Ovary (tissue), 7 donors: ENCODE measurements at regions not wholly inside any gene's neighbourhood (a gene's known extent, or its start where the extent isn't known, plus 50 kb on each side); places are given as distances from the start of the nearest gene placed in this dataset.

Experiments
- DNase-seq, 5 donors: peaks; one replicate each; pipeline ENCODE4 v3.0.0-alpha.2; 2019 to 2020
- H3K27ac ChIP-seq, 2 donors: fragments of 200-600 bp; one replicate each; pipeline versions ENCODE4 v1.5.1 to v1.8.0; 2019 to 2022
- H3K27me3 ChIP-seq: fragments of 200-600 bp; one replicate; pipeline ENCODE4 v1.8.0; 2022
- H3K36me3 ChIP-seq: fragments of 200-600 bp; sonication (generic); one replicate; pipeline ENCODE4 v1.5.1; 2019
- H3K4me1 ChIP-seq: one replicate; pipeline ENCODE4 v1.8.1; 2013; ENCODE audit warnings: mild to moderate bottlenecking, moderate library complexity; ENCODE audit not compliant: insufficient read depth
- H3K4me3 ChIP-seq: fragments of 200-600 bp; sonication (generic); one replicate; pipeline ENCODE4 v1.5.1; 2017
- H3K9me3 ChIP-seq, 2 donors: fragments of 200-600 bp in 1 of 2; sonication (generic) in 1 of 2; one replicate each; pipeline versions ENCODE4 v1.5.1 to v1.8.1; 2013 to 2019; ENCODE audit warnings: mild to moderate bottlenecking in 1 of 2, moderate library complexity in 1 of 2
- CTCF ChIP-seq, 3 donors: fragments of 450-650 bp in 2 of 3; fragments of 200-600 bp in 1 of 3; IDR thresholded peaks; one replicate each; pipeline versions ENCODE4 v1.5.1 to v1.8.0; 2016 to 2022; ENCODE audit warnings: antibody characterized with exemption in 3 of 3, mild to moderate bottlenecking in 1 of 3
- EP300 ChIP-seq: sonication (generic); formaldehyde crosslinking; IDR thresholded peaks from one replicate; pipeline ENCODE4 v1.6.1; 2017; ENCODE audit warnings: antibody characterized with exemption
- POLR2A ChIP-seq: fragments of 450-650 bp; IDR thresholded peaks from one replicate; pipeline ENCODE4 v1.6.1; 2017; ENCODE audit warnings: antibody characterized with exemption, mild to moderate bottlenecking, moderate library complexity
- WGBS, 3 donors: extraction: QIAGEN DNeasy Blood & Tissue Kit in 1 of 3; methylation state at CpG; one replicate each; pipeline versions ENCODE4 v1.1.5 to v1.1.7; 2013 to 2017; 5-methylcytosine and 5-hydroxymethylcytosine counted together
- intact Hi-C, 4 donors: fragments of 100-400 bp; cut with DNase I; formaldehyde crosslinking; loops; one replicate each; pipeline versions ENCODE4 v1.11.0 to v1.15.1; 2022 to 2023
- donor health status: DM: no; HTN: no; CAD: no; lungs with moderate emphysema.
- donor health status: DM: no; HTN: no; CAD: no.
- donor health status: Bipolar disorder and iron deficiency.
- donor health status: DM: no; HTN: no; CAD: no.
- donor health status: DM: yes; HTN: yes; CAD: no.

GRCh38 chr2:209146682-209147320 is 277.0 kb upstream of the MAP2 start:
- TF ChIP-seq EP300 (no peak), POLR2A (no peak), CTCF (IDR thresholded peaks at IDR 0.05) (no peak)
- Histone ChIP-seq H3K27me3 (no peaks in the 10 kb centered on the region), H3K9me3 (no peaks in the 10 kb centered on the region), H3K36me3 (no peaks in the 10 kb centered on the region), H3K4me3 (no peak overlapping the region), H3K27ac (no peak overlapping the region), H3K4me1 (no peaks in the 10 kb centered on the region)
- 84 to 88% (median 86%) methylated on average over 3 of the region's 3 CpGs for WGBS, 3 donors
- DNase-seq: no peak
- intact Hi-C loops: no loop called here

GRCh38 chr2:209147981-209148380 is 275.9 kb upstream of the MAP2 start:
- no peak overlapping the region for H3K27ac ChIP-seq
- no peaks in the 10 kb centered on the region for H3K27me3 ChIP-seq
- no peak overlapping the region for H3K4me3 ChIP-seq
- H3K4me1 ChIP-seq: no peaks in the 10 kb centered on the region
- intact Hi-C loops: no loop called here
- no peaks in the 10 kb centered on the region for H3K9me3 ChIP-seq
- no peak for TF ChIP-seq EP300
- no peak for TF ChIP-seq CTCF (IDR thresholded peaks at IDR 0.05)
- TF ChIP-seq POLR2A: no peak
- DNase-seq: no peak
- no peaks in the 10 kb centered on the region for H3K36me3 ChIP-seq

GRCh38 chr2:209160800-209161588 is 262.9 kb upstream of the MAP2 start:
- no peak for DNase-seq
- Histone ChIP-seq H3K27me3 (no peaks in the 10 kb centered on the region), H3K9me3 (no peaks in the 10 kb centered on the region), H3K36me3 (no peaks in the 10 kb centered on the region), H3K4me1 (no peaks in the 10 kb centered on the region), H3K27ac (no peak overlapping the region), H3K4me3 (no peak overlapping the region)
- intact Hi-C loops: no loop called here
- TF ChIP-seq POLR2A (no peak), EP300 (no peak), CTCF (IDR thresholded peaks at IDR 0.05) (no peak)
- 76 to 87% (median 83%) methylated on average over 7 of the region's 7 CpGs for WGBS, 3 donors

GRCh38 chr2:209162129-209162528 is 261.7 kb upstream of the MAP2 start:
- no peak overlapping the region for H3K27ac ChIP-seq
- H3K4me3 ChIP-seq: no peak overlapping the region
- intact Hi-C loops: no loop called here
- DNase-seq: no peak
- no peaks in the 10 kb centered on the region for H3K36me3 ChIP-seq
- no peaks in the 10 kb centered on the region for H3K4me1 ChIP-seq
- H3K27me3 ChIP-seq: no peaks in the 10 kb centered on the region
- WGBS, 3 donors: 56 to 68% (median 58%) methylated on average over 2 of the region's 2 CpGs
- TF ChIP-seq EP300: no peak
- no peak for TF ChIP-seq CTCF (IDR thresholded peaks at IDR 0.05)
- no peak for TF ChIP-seq POLR2A
- no peaks in the 10 kb centered on the region for H3K9me3 ChIP-seq
